ENCODE measurements at regions not wholly inside any gene's neighbourhood (a gene's known extent, or its start where the extent isn't known, plus 50 kb on each side); places are given as distances from the start of the nearest gene placed in this dataset.

GRCh38 chr12:115468087-115468510, 784.1 kb upstream of the TBX3 start:
- Histone ChIP-seq H3K79me1 (ENCODE audit: low read depth, low read length) (no peaks in the 10 kb centered on the region), H2AK5ac (ENCODE audit: low read depth, low read length) (no peak overlapping the region), H4K5ac (ENCODE audit: insufficient read length, low read depth, low read length) (no peak overlapping the region), H2AFZ (ENCODE audit: low read length) (no peak overlapping the region), H4K20me1 (replicated peaks in 1 of 2; ENCODE audit: control insufficient read depth in 1 of 2, insufficient read depth in 2 of 2, low read length in 2 of 2) (no peaks in the 10 kb centered on the region), H3K23me2 (ENCODE audit: low read depth, low read length) (no peaks in the 10 kb centered on the region), H3K4me3 (ENCODE audit: extremely low read depth in 1 of 4, insufficient read depth in 2 of 4, low read depth in 3 of 4, low read length in 4 of 4) (no peak overlapping the region), H3K27me3 (replicated peaks in 1 of 4; ENCODE audit: control insufficient read depth in 3 of 4, extremely low read depth in 1 of 4, insufficient read depth in 3 of 4, low read length in 3 of 4) (no peaks in the 10 kb centered on the region), H3K14ac (ENCODE audit: insufficient read length) (no peak overlapping the region), H3K27ac (ENCODE audit: low read depth, low read length) (no peak overlapping the region), H3K4me2 (ENCODE audit: insufficient read depth in 1 of 2, low read depth in 2 of 2, low read length in 2 of 2) (no peak overlapping the region), H2BK20ac (ENCODE audit: low read length) (no peak overlapping the region), H3K9ac (replicated peaks in 1 of 4; ENCODE audit: extremely low read depth in 1 of 4, low read depth in 3 of 4, low read length in 3 of 4) (no peak overlapping the region), H3K4ac (replicated peaks; ENCODE audit: insufficient read length, low read depth, low read length) (no peak overlapping the region), H3K36me3 (ENCODE audit: control insufficient read depth in 2 of 4, insufficient read depth in 4 of 4, low read length in 3 of 4) (no peaks in the 10 kb centered on the region), H3K79me2 (ENCODE audit: control insufficient read depth in 1 of 2, insufficient read depth in 2 of 2, low read length in 2 of 2) (no peaks in the 10 kb centered on the region), H3K9me3 (ENCODE audit: insufficient read depth in 2 of 2, low read depth in 1 of 2, low read length in 1 of 2) (no peaks in the 10 kb centered on the region), H2BK120ac (replicated peaks; ENCODE audit: low read depth, low read length) (no peak overlapping the region), H3K56ac (replicated peaks; ENCODE audit: insufficient read length, low read depth, low read length) (no peak overlapping the region), H4K91ac (replicated peaks; ENCODE audit: insufficient read length, low read length) (no peak overlapping the region), H4K8ac (ENCODE audit: extremely low read depth, insufficient read depth, low read length) (no peak overlapping the region), H3K18ac (ENCODE audit: extremely low read depth, low read length) (no peak overlapping the region), H2BK15ac (ENCODE audit: low read length) (no peak overlapping the region), H3K23ac (ENCODE audit: insufficient read length) (no peak overlapping the region), H2BK12ac (ENCODE audit: low read depth, low read length) (no peak overlapping the region), H2BK5ac (ENCODE audit: low read depth, low read length) (no peak overlapping the region), H3K4me1 (replicated peaks in 1 of 4; ENCODE audit: control insufficient read depth in 3 of 4, insufficient read depth in 4 of 4, low read length in 3 of 4) (peaks cover 0 to 3% (median 0%) of the 10 kb centered on the region in 4 experiments; a peak in 3 of 7 replicates)
- WGBS, 2 experiments (ENCODE audit: extremely low coverage in 1 of 2, insufficient coverage in 1 of 2, insufficient read length in 1 of 2, insufficient replicate concordance in 2 of 2, low coverage in 1 of 2, low lambda C conversion rate in 2 of 2, missing lambda C conversion rate in 1 of 2): 91% methylated on average over 4 of the region's 4 CpGs; no CpG with 5 or more reads in 1 of the 2 experiments
- TF ChIP-seq BRCA1 (IDR thresholded peaks at IDR 0.05; ENCODE audit: low read depth, low read length) (no peak), CTCF (IDR thresholded peaks at IDR 0.05; ENCODE audit: control extremely low read depth in 1 of 3, insufficient read depth in 1 of 3, low read depth in 1 of 3, low read length in 3 of 3) (peak; percentile 18 to 27 (median 27); a peak in 2 of 4 replicates), RAD21 (IDR thresholded peaks at IDR 0.05 in 1 of 2, conservative IDR thresholded peaks at IDR 0.05 in 1 of 2; ENCODE audit: low read depth in 2 of 2, low read length in 2 of 2) (peak; percentile 36 to 51; a peak in 3 of 4 replicates)
- FAIRE-seq (no peak), DNase-seq (ENCODE audit: low read depth in 1 of 2, low spot score in 2 of 2) (no peak)
- POLR2A ChIA-PET (ENCODE audit: partially characterized antibody): no interaction called here
- CTCF ChIA-PET (ENCODE audit: partially characterized antibody): interaction anchor here (1.4 to 5.3 kb wide), 2 partner anchors 11 to 418 kb away, joined by 3 to 33 read pairs; no protein-coding TSS in a partner anchor

Data from H1 (cell line).